Fibroblast of gingiva (primary cell): ENCODE measurements at regions not wholly inside any gene's neighbourhood (a gene's known extent, or its start where the extent isn't known, plus 50 kb on each side); places are given as distances from the start of the nearest gene placed in this dataset.

ENCODE experiments used
- DNase-seq: peaks from one replicate; pipeline ENCODE4 v3.0.0-alpha.2; 2011; ENCODE audit warnings: low read depth

GRCh38 chr9:134247918-134248631 lies 78.2 kb upstream of the RXRA start:
- DNase-seq: no peak

GRCh38 chr9:134251296-134252069 lies 74.8 kb upstream of the RXRA start:
- DNase-seq: no peak

GRCh38 chr9:134252084-134252830 lies 74.0 kb upstream of the RXRA start:
- no peak for DNase-seq

GRCh38 chr9:134253606-134254205 lies 72.5 kb upstream of the RXRA start:
- peak; percentile 65 for DNase-seq

GRCh38 chr9:134258332-134258731 lies 67.9 kb upstream of the RXRA start:
- no peak for DNase-seq

GRCh38 chr9:134258828-134259546 lies 67.3 kb upstream of the RXRA start:
- no peak for DNase-seq

- no peak for DNase-seq
Observed at GRCh38 chr9:134259708-134260107, 66.5 kb upstream of the RXRA start.

GRCh38 chr9:134260801-134261200 lies 65.5 kb upstream of the RXRA start:
- DNase-seq: no peak

GRCh38 chr9:134262035-134262434 lies 64.2 kb upstream of the RXRA start:
- no peak for DNase-seq

- no peak for DNase-seq
Observed at GRCh38 chr9:134263596-134263995, 62.7 kb upstream of the RXRA start.

- no peak for DNase-seq
Observed at GRCh38 chr9:134264169-134264568, 62.1 kb upstream of the RXRA start.

- no peak for DNase-seq
Observed at GRCh38 chr9:134265078-134265477, 61.2 kb upstream of the RXRA start.

GRCh38 chr9:134266418-134266817 lies 59.8 kb upstream of the RXRA start:
- DNase-seq: no peak

- DNase-seq: no peak
Observed at GRCh38 chr9:134267305-134267880, 58.9 kb upstream of the RXRA start.

- no peak for DNase-seq
Observed at GRCh38 chr9:134267881-134268724, 58.2 kb upstream of the RXRA start.

- DNase-seq: no peak
Observed at GRCh38 chr9:134268747-134269146, 57.5 kb upstream of the RXRA start.

- DNase-seq: no peak
Observed at GRCh38 chr9:134271338-134272301, 54.6 kb upstream of the RXRA start.

GRCh38 chr9:134272302-134273023 lies 53.8 kb upstream of the RXRA start:
- no peak for DNase-seq

- DNase-seq: no peak
Observed at GRCh38 chr9:134273647-134274046, 52.6 kb upstream of the RXRA start.
